ENCODE measurements at regions not wholly inside any gene's neighbourhood (a gene's known extent, or its start where the extent isn't known, plus 50 kb on each side); places are given as distances from the start of the nearest gene placed in this dataset.

DNA sequence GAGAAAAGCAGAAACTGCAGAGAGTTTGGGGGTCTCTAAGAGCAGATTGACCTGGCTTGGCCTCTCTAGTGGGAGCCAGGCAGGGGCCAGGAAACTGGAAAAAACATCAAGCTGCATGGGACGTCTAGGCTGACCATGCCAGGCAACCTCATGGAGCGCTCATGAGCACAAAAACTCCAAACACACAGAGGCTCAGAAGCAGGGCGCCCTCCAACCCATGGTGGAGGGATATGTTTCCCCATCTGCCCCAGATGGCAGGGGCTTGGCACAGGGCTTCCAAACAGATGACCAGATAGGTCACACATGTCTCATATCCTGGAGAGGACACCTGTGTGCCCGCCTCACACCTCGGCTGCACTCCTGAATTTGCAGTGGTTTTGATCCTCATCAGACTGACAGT is 879.0 kb downstream of the UQCRFS1 start:
- FAIRE-seq (no peak), DNase-seq (ENCODE audit: low read depth, low spot score) (no peak)
- Histone ChIP-seq H3K4me3 (replicated peaks in 1 of 3; ENCODE audit: insufficient read depth in 1 of 3, low read depth in 1 of 3, low read length in 3 of 3) (no peak overlapping the region), H3K27me3 (ENCODE audit: control insufficient read depth in 2 of 2, insufficient read depth in 2 of 2, low read length in 2 of 2) (no peaks in the 10 kb centered on the region), H3K9ac (replicated peaks; ENCODE audit: extremely low read depth, insufficient read depth, low read length) (no peak overlapping the region), H3K4me1 (ENCODE audit: control insufficient read depth, extremely low read depth, insufficient read depth, low read length) (peaks cover 13% of the 10 kb centered on the region), H3K36me3 (ENCODE audit: control insufficient read depth in 2 of 2, extremely low read depth in 1 of 2, insufficient read depth in 2 of 2, low read length in 2 of 2) (no peaks in the 10 kb centered on the region), H4K20me1 (replicated peaks; ENCODE audit: control insufficient read depth, extremely low read depth, insufficient read depth, low read length) (no peaks in the 10 kb centered on the region), H3K9me3 (replicated peaks; ENCODE audit: control insufficient read depth, insufficient read depth, low read length) (no peaks in the 10 kb centered on the region), H3K27ac (ENCODE audit: insufficient read depth, low read depth, low read length) (no peak overlapping the region), H3K4me2 (ENCODE audit: insufficient read depth, low read length) (no peak overlapping the region), H3K9me1 (replicated peaks; ENCODE audit: control insufficient read depth, extremely low read depth, insufficient read depth, low read length) (no peaks in the 10 kb centered on the region), H2AFZ (ENCODE audit: low read depth, low read length) (no peak overlapping the region), H3K79me2 (ENCODE audit: control insufficient read depth, insufficient read depth, low read length) (no peaks in the 10 kb centered on the region)
- intact Hi-C loops (cut with micrococcal nuclease) (loop anchor here (5.0 kb wide), 3 partner anchors 42 to 542 kb away; no protein-coding TSS in a partner anchor), dilution Hi-C loops (cut with MboI; ENCODE audit: extremely low pct_ligation_motif_present, low sequenced_read_pairs) (no loop called here)
- BruUV-seq (replicated peaks): no TSS peak
- ChIA-PET CTCF (no interaction called here), POLR2A (no interaction called here)
- TF ChIP-seq FOS (IDR thresholded peaks at IDR 0.05; ENCODE audit: borderline replicate concordance, insufficient read depth, low read length) (no peak), EZH2 (IDR thresholded peaks at IDR 0.05; ENCODE audit: borderline replicate concordance, low read depth, low read length, severe bottlenecking) (no peak), POLR2AphosphoS5 (IDR thresholded peaks at IDR 0.05; ENCODE audit: insufficient read depth, low read depth, low read length) (no peak), POLR2A (IDR thresholded peaks at IDR 0.05; ENCODE audit: low read depth, low read length) (no peak)

GRCh38 chr19:28332886-28333285 is 880.1 kb downstream of the UQCRFS1 start:
- intact Hi-C loops (cut with micrococcal nuclease): loop anchor here (5.0 kb wide), 3 partner anchors 41 to 541 kb away; no protein-coding TSS in a partner anchor
- TF ChIP-seq EZH2 (IDR thresholded peaks at IDR 0.05; ENCODE audit: borderline replicate concordance, low read depth, low read length, severe bottlenecking): no peak
- TF ChIP-seq MAX (IDR thresholded peaks at IDR 0.05; ENCODE audit: insufficient read depth, insufficient read length): no peak
- TF ChIP-seq, protein P1, sequence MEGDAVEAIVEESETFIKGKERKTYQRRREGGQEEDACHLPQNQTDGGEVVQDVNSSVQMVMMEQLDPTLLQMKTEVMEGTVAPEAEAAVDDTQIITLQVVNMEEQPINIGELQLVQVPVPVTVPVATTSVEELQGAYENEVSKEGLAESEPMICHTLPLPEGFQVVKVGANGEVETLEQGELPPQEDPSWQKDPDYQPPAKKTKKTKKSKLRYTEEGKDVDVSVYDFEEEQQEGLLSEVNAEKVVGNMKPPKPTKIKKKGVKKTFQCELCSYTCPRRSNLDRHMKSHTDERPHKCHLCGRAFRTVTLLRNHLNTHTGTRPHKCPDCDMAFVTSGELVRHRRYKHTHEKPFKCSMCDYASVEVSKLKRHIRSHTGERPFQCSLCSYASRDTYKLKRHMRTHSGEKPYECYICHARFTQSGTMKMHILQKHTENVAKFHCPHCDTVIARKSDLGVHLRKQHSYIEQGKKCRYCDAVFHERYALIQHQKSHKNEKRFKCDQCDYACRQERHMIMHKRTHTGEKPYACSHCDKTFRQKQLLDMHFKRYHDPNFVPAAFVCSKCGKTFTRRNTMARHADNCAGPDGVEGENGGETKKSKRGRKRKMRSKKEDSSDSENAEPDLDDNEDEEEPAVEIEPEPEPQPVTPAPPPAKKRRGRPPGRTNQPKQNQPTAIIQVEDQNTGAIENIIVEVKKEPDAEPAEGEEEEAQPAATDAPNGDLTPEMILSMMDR (IDR thresholded peaks at IDR 0.05; ENCODE audit: extremely low read depth in 1 of 2, insufficient read depth in 1 of 2, low read depth in 1 of 2, low read length in 2 of 2): no peak
- TF ChIP-seq MYC (IDR thresholded peaks at IDR 0.05; ENCODE audit: low read depth, low read length): no peak
- TF ChIP-seq FOS (IDR thresholded peaks at IDR 0.05; ENCODE audit: borderline replicate concordance, insufficient read depth, low read length): no peak
- no peak for TF ChIP-seq JUN (IDR thresholded peaks at IDR 0.05; ENCODE audit: borderline replicate concordance, insufficient read depth, insufficient read length, low read depth)
- no peak for TF ChIP-seq GATA2 (IDR thresholded peaks at IDR 0.05; ENCODE audit: insufficient read depth, insufficient read length, low read depth, low read length)
- no peak for TF ChIP-seq POLR2A (IDR thresholded peaks at IDR 0.05; ENCODE audit: low read depth, low read length)
- Histone ChIP-seq H3K27me3 (ENCODE audit: control insufficient read depth in 2 of 2, insufficient read depth in 2 of 2, low read length in 2 of 2) (no peaks in the 10 kb centered on the region), H3K9ac (replicated peaks; ENCODE audit: extremely low read depth, insufficient read depth, low read length) (no peak overlapping the region), H3K9me3 (replicated peaks; ENCODE audit: control insufficient read depth, insufficient read depth, low read length) (no peaks in the 10 kb centered on the region), H4K20me1 (replicated peaks; ENCODE audit: control insufficient read depth, extremely low read depth, insufficient read depth, low read length) (no peaks in the 10 kb centered on the region), H3K79me2 (ENCODE audit: control insufficient read depth, insufficient read depth, low read length) (no peaks in the 10 kb centered on the region), H3K4me2 (ENCODE audit: insufficient read depth, low read length) (no peak overlapping the region), H2AFZ (ENCODE audit: low read depth, low read length) (no peak overlapping the region), H3K4me1 (ENCODE audit: control insufficient read depth, extremely low read depth, insufficient read depth, low read length) (peaks cover 13% of the 10 kb centered on the region), H3K4me3 (replicated peaks in 1 of 3; ENCODE audit: insufficient read depth in 1 of 3, low read depth in 1 of 3, low read length in 3 of 3) (no peak overlapping the region), H3K36me3 (ENCODE audit: control insufficient read depth in 2 of 2, extremely low read depth in 1 of 2, insufficient read depth in 2 of 2, low read length in 2 of 2) (no peaks in the 10 kb centered on the region), H3K9me1 (replicated peaks; ENCODE audit: control insufficient read depth, extremely low read depth, insufficient read depth, low read length) (no peaks in the 10 kb centered on the region), H3K27ac (ENCODE audit: insufficient read depth, low read depth, low read length) (no peak overlapping the region)
- BruUV-seq (replicated peaks): no TSS peak
- FAIRE-seq (no peak), DNase-seq (ENCODE audit: low read depth, low spot score) (no peak)
- dilution Hi-C loops (cut with MboI; ENCODE audit: extremely low pct_ligation_motif_present, low sequenced_read_pairs): no loop called here
- ChIA-PET POLR2A (no interaction called here), CTCF (no interaction called here)

All from endothelial cell of umbilical vein (primary cell).